ENCODE measurements at regions not wholly inside any gene's neighbourhood (a gene's known extent, or its start where the extent isn't known, plus 50 kb on each side); places are given as distances from the start of the nearest gene placed in this dataset.

DNA sequence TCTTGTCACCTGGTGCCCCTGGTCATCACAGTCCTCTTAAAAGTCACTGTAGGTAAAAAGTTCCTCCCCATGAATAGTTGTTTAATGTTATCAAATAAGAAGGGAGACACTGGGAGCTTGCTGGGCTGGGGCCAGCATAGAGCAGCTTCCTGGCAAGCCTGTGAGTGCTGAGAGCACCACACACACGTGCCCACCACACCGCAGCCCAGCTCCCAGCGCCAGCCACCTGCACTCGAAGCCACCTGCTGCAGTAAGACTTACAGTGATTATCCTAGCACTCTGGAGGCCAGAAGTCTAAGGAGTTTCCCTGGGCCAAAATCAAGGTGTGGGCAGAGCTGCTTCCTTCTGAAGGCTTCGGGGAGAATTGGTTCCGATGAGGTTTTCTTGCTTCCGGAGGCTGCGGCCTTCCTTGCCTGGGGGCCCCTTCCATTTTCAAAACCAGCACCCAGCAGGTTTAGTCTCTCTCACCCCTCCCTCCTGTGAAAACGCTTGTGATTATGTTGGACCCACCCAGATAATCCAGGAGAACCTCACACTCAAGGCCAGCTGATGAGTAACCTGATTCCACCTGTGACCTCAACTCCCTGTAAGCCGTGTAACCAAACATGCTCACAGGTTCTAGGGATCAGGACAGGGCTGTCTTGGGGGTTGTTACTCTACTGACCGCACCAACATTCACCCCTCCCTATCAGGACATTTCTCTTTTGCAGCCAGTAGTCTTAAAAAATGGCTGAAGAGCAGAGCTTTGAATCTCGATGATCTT, 687.2 kb downstream of the TBC1D22A start:
- Histone ChIP-seq H3K27ac (replicated peaks) (no peak overlapping the region), H3K4me3 (replicated peaks; ENCODE audit: insufficient read depth, low read length) (no peak overlapping the region), H3K27me3 (ENCODE audit: insufficient read depth, poor library complexity, severe bottlenecking) (no peaks in the 10 kb centered on the region)
- no peak for DNase-seq (ENCODE audit: low read depth in 1 of 2, low spot score in 1 of 2)
- TF ChIP-seq, protein P1, sequence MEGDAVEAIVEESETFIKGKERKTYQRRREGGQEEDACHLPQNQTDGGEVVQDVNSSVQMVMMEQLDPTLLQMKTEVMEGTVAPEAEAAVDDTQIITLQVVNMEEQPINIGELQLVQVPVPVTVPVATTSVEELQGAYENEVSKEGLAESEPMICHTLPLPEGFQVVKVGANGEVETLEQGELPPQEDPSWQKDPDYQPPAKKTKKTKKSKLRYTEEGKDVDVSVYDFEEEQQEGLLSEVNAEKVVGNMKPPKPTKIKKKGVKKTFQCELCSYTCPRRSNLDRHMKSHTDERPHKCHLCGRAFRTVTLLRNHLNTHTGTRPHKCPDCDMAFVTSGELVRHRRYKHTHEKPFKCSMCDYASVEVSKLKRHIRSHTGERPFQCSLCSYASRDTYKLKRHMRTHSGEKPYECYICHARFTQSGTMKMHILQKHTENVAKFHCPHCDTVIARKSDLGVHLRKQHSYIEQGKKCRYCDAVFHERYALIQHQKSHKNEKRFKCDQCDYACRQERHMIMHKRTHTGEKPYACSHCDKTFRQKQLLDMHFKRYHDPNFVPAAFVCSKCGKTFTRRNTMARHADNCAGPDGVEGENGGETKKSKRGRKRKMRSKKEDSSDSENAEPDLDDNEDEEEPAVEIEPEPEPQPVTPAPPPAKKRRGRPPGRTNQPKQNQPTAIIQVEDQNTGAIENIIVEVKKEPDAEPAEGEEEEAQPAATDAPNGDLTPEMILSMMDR (IDR thresholded peaks at IDR 0.05; ENCODE audit: insufficient read depth, low read length): no peak
- TF ChIP-seq GABPA (IDR thresholded peaks at IDR 0.05; ENCODE audit: low read depth) (no peak), REST (IDR thresholded peaks at IDR 0.05; ENCODE audit: insufficient replicate concordance, low read depth) (no peak), POLR2AphosphoS5 (IDR thresholded peaks at IDR 0.05; ENCODE audit: low read depth) (no peak), SPI1 (IDR thresholded peaks at IDR 0.05; ENCODE audit: borderline replicate concordance, low read depth) (no peak)

- no peak overlapping the region for H3K4me3 ChIP-seq (replicated peaks; ENCODE audit: insufficient read depth, low read length)
- H3K27me3 ChIP-seq (ENCODE audit: insufficient read depth, poor library complexity, severe bottlenecking): no peaks in the 10 kb centered on the region
- DNase-seq (ENCODE audit: low read depth in 1 of 2, low spot score in 1 of 2): no peak
- TF ChIP-seq POLR2AphosphoS5 (IDR thresholded peaks at IDR 0.05; ENCODE audit: low read depth) (no peak), GABPA (IDR thresholded peaks at IDR 0.05; ENCODE audit: low read depth) (no peak), SPI1 (IDR thresholded peaks at IDR 0.05; ENCODE audit: borderline replicate concordance, low read depth) (no peak), REST (IDR thresholded peaks at IDR 0.05; ENCODE audit: insufficient replicate concordance, low read depth) (no peak)
- TF ChIP-seq, protein P1 (IDR thresholded peaks at IDR 0.05; ENCODE audit: insufficient read depth, low read length): no peak
- no peak overlapping the region for H3K27ac ChIP-seq (replicated peaks)
Observed at GRCh38 chr22:47448231-47449223, 686.1 kb downstream of the TBC1D22A start.

GRCh38 chr22:47446821-47447810, 684.7 kb downstream of the TBC1D22A start:
- Histone ChIP-seq H3K4me3 (replicated peaks; ENCODE audit: insufficient read depth, low read length) (no peak overlapping the region), H3K27me3 (ENCODE audit: insufficient read depth, poor library complexity, severe bottlenecking) (no peaks in the 10 kb centered on the region), H3K27ac (replicated peaks) (no peak overlapping the region)
- no peak for DNase-seq (ENCODE audit: low read depth in 1 of 2, low spot score in 1 of 2)
- TF ChIP-seq POLR2AphosphoS5 (IDR thresholded peaks at IDR 0.05; ENCODE audit: low read depth): no peak
- TF ChIP-seq GABPA (IDR thresholded peaks at IDR 0.05; ENCODE audit: low read depth): no peak
- TF ChIP-seq, protein P1 (IDR thresholded peaks at IDR 0.05; ENCODE audit: insufficient read depth, low read length): no peak
- no peak for TF ChIP-seq REST (IDR thresholded peaks at IDR 0.05; ENCODE audit: insufficient replicate concordance, low read depth)
- TF ChIP-seq SPI1 (IDR thresholded peaks at IDR 0.05; ENCODE audit: borderline replicate concordance, low read depth): no peak

Measured in HL-60 (cell line).